ENCODE measurements at regions not wholly inside any gene's neighbourhood (a gene's known extent, or its start where the extent isn't known, plus 50 kb on each side); places are given as distances from the start of the nearest gene placed in this dataset.

- Mint-ChIP-seq H3K27me3 (ENCODE audit: unreplicated experiment) (no peaks in the 10 kb centered on the region), H3K4me3 (ENCODE audit: low read depth, unreplicated experiment) (no peak overlapping the region), H3K27ac (ENCODE audit: unreplicated experiment) (no peak overlapping the region), H3K36me3 (ENCODE audit: insufficient read depth, unreplicated experiment) (no peaks in the 10 kb centered on the region), H3K9me3 (ENCODE audit: low read depth, unreplicated experiment) (peaks cover 22% of the 10 kb centered on the region), H3K4me1 (ENCODE audit: low read depth, unreplicated experiment) (no peaks in the 10 kb centered on the region)
- TF ChIP-seq CTCF (IDR thresholded peaks at IDR 0.05; ENCODE audit: unreplicated experiment): no peak
- intact Hi-C loops (cut with micrococcal nuclease; ENCODE audit: unreplicated experiment): no loop called here
- CTCF ChIA-PET: no interaction called here
- no peak for DNase-seq
- no TSS peak for BruUV-seq (replicated peaks)
Observed at GRCh38 chr12:127681151-127681754, 585.7 kb upstream of the TMEM132C start.

- no peak for TF ChIP-seq CTCF (IDR thresholded peaks at IDR 0.05; ENCODE audit: unreplicated experiment)
- Mint-ChIP-seq H3K4me1 (ENCODE audit: low read depth, unreplicated experiment) (no peaks in the 10 kb centered on the region), H3K36me3 (ENCODE audit: insufficient read depth, unreplicated experiment) (no peaks in the 10 kb centered on the region), H3K27ac (ENCODE audit: unreplicated experiment) (no peak overlapping the region), H3K27me3 (ENCODE audit: unreplicated experiment) (no peaks in the 10 kb centered on the region), H3K9me3 (ENCODE audit: low read depth, unreplicated experiment) (peaks cover 15% of the 10 kb centered on the region), H3K4me3 (ENCODE audit: low read depth, unreplicated experiment) (no peak overlapping the region)
- BruUV-seq (replicated peaks): no TSS peak
- CTCF ChIA-PET: no interaction called here
- DNase-seq: no peak
- intact Hi-C loops (cut with micrococcal nuclease; ENCODE audit: unreplicated experiment): no loop called here
Observed at GRCh38 chr12:127685491-127685890, 581.5 kb upstream of the TMEM132C start.

GRCh38 chr12:127685931-127686330 is 581.0 kb upstream of the TMEM132C start:
- Mint-ChIP-seq H3K36me3 (ENCODE audit: insufficient read depth, unreplicated experiment) (no peaks in the 10 kb centered on the region), H3K4me3 (ENCODE audit: low read depth, unreplicated experiment) (no peak overlapping the region), H3K9me3 (ENCODE audit: low read depth, unreplicated experiment) (peaks cover 15% of the 10 kb centered on the region), H3K27me3 (ENCODE audit: unreplicated experiment) (no peaks in the 10 kb centered on the region), H3K4me1 (ENCODE audit: low read depth, unreplicated experiment) (no peaks in the 10 kb centered on the region), H3K27ac (ENCODE audit: unreplicated experiment) (no peak overlapping the region)
- no TSS peak for BruUV-seq (replicated peaks)
- CTCF ChIA-PET: no interaction called here
- no peak for DNase-seq
- intact Hi-C loops (cut with micrococcal nuclease; ENCODE audit: unreplicated experiment): no loop called here
- no peak for TF ChIP-seq CTCF (IDR thresholded peaks at IDR 0.05; ENCODE audit: unreplicated experiment)

- Mint-ChIP-seq H3K9me3 (ENCODE audit: low read depth, unreplicated experiment) (peaks cover 10% of the 10 kb centered on the region), H3K36me3 (ENCODE audit: insufficient read depth, unreplicated experiment) (no peaks in the 10 kb centered on the region), H3K27me3 (ENCODE audit: unreplicated experiment) (no peaks in the 10 kb centered on the region), H3K4me1 (ENCODE audit: low read depth, unreplicated experiment) (no peaks in the 10 kb centered on the region), H3K4me3 (ENCODE audit: low read depth, unreplicated experiment) (no peak overlapping the region), H3K27ac (ENCODE audit: unreplicated experiment) (no peak overlapping the region)
- no peak for TF ChIP-seq CTCF (IDR thresholded peaks at IDR 0.05; ENCODE audit: unreplicated experiment)
- CTCF ChIA-PET: no interaction called here
- no TSS peak for BruUV-seq (replicated peaks)
- intact Hi-C loops (cut with micrococcal nuclease; ENCODE audit: unreplicated experiment): no loop called here
- DNase-seq: no peak
Observed at GRCh38 chr12:127687181-127687580, 579.8 kb upstream of the TMEM132C start.
